NCI-H446 treated with DMSO at 0.1 percent for 48 hours (cell line): ENCODE measurements at regions not wholly inside any gene's neighbourhood (a gene's known extent, or its start where the extent isn't known, plus 50 kb on each side); places are given as distances from the start of the nearest gene placed in this dataset.
"Not testable (repeated sequence)": the region's sequence is repeated elsewhere in the genome, so short reads cannot be mapped to it uniquely, and the experiment has no call there.

ENCODE experiments used
- DNase-seq: peaks from one replicate; lab custom pipeline; 2025; lab: John Stamatoyannopoulos, UW

GRCh38 chr22:26806445-26807175 lies 149.2 kb downstream of the MIAT start:
- peak; percentile 22 for DNase-seq

GRCh38 chr22:26811647-26811992 lies 154.2 kb downstream of the MIAT start:
- DNase-seq: no peak

- DNase-seq: no peak
Observed at GRCh38 chr22:26812731-26813130, 155.3 kb downstream of the MIAT start.

GRCh38 chr22:26816726-26817125 lies 159.3 kb downstream of the MIAT start:
- no peak for DNase-seq

GRCh38 chr22:26817926-26818325 lies 160.5 kb downstream of the MIAT start:
- DNase-seq: no peak

GRCh38 chr22:26821854-26822253 lies 164.5 kb downstream of the MIAT start:
- no peak for DNase-seq

- DNase-seq: no peak
Observed at GRCh38 chr22:26822313-26822712, 164.9 kb downstream of the MIAT start.

GRCh38 chr22:26823966-26824365 lies 166.6 kb downstream of the MIAT start:
- DNase-seq: no peak

- no peak for DNase-seq
Observed at GRCh38 chr22:26825960-26826935, 168.9 kb downstream of the MIAT start.

GRCh38 chr22:26827611-26828010 lies 170.2 kb downstream of the MIAT start:
- DNase-seq: peak; percentile 21

- no peak for DNase-seq
Observed at GRCh38 chr22:26828311-26828710, 170.9 kb downstream of the MIAT start.

- DNase-seq: no peak
Observed at GRCh38 chr22:26830837-26831236, 173.4 kb downstream of the MIAT start.

- DNase-seq: no peak
Observed at GRCh38 chr22:26835023-26835422, 177.6 kb downstream of the MIAT start.

GRCh38 chr22:26835929-26836528 lies 178.6 kb downstream of the MIAT start:
- DNase-seq: no peak

- no peak for DNase-seq
Observed at GRCh38 chr22:26837784-26838470, 180.5 kb downstream of the MIAT start.

- DNase-seq: no peak
Observed at GRCh38 chr22:26838471-26838825, 181.1 kb downstream of the MIAT start.

GRCh38 chr22:26839216-26839615 lies 181.8 kb downstream of the MIAT start:
- DNase-seq: no peak

GRCh38 chr22:26840770-26841169 lies 183.4 kb downstream of the MIAT start:
- not testable (repeated sequence) for DNase-seq

GRCh38 chr22:26842103-26842502 lies 184.7 kb downstream of the MIAT start:
- no peak for DNase-seq

GRCh38 chr22:26845021-26845743 lies 187.8 kb downstream of the MIAT start:
- peak; percentile 78 for DNase-seq

GRCh38 chr22:26846076-26846475 lies 188.7 kb downstream of the MIAT start:
- no peak for DNase-seq

- no peak for DNase-seq
Observed at GRCh38 chr22:26846645-26847044, 189.3 kb downstream of the MIAT start.
